Natural killer cell (primary cell): ENCODE measurements at regions not wholly inside any gene's neighbourhood (a gene's known extent, or its start where the extent isn't known, plus 50 kb on each side); places are given as distances from the start of the nearest gene placed in this dataset.

Source experiments
- ATAC-seq, 3 donors: fragments of 150-1000 bp in 2 of 3; fragments of 200-7000 bp in 1 of 3; cut with Tn5 transposase; 1 replicate in 1 of 3; 2 replicates in 2 of 3; pipeline ENCODE4 v1.10.0; 2021; ENCODE audit warnings: mild to moderate bottlenecking in 2 of 3, moderate library complexity in 2 of 3
- DNase-seq, 2 donors: peaks; one replicate each; pipeline versions ENCODE4 v3.0.0 to v3.0.0-alpha.2; 2013 to 2021; ENCODE audit warnings: mixed read lengths in 1 of 2
- H3K27ac ChIP-seq: one replicate; pipeline ENCODE4 v1.5.1; 2013; ENCODE audit warnings: mild to moderate bottlenecking, low read length
- H3K27me3 ChIP-seq: one replicate; pipeline ENCODE4 v1.6.1; 2013; ENCODE audit warnings: low read length; ENCODE audit not compliant: control insufficient read depth, insufficient read depth
- H3K36me3 ChIP-seq: one replicate; pipeline ENCODE4 v1.6.1; 2013; ENCODE audit warnings: low read length; ENCODE audit not compliant: control insufficient read depth, insufficient read depth
- H3K4me1 ChIP-seq: one replicate; pipeline ENCODE4 v1.6.1; 2013; ENCODE audit warnings: low read length; ENCODE audit not compliant: control insufficient read depth, insufficient read depth
- H3K4me3 ChIP-seq: one replicate; pipeline ENCODE4 v1.5.1; 2013; ENCODE audit warnings: low read length
- H3K9me3 ChIP-seq: one replicate; pipeline ENCODE4 v1.6.1; 2013; ENCODE audit warnings: low read length; ENCODE audit not compliant: control insufficient read depth, insufficient read depth
- H3K27ac Mint-ChIP-seq, 2 donors: one replicate each; pipeline ENCODE4 v1.8.0; 2022; ENCODE audit warnings: mild to moderate bottlenecking in 2 of 2, mixed read lengths in 2 of 2, moderate library complexity in 1 of 2
- H3K27me3 Mint-ChIP-seq, 2 donors: one replicate each; pipeline ENCODE4 v1.8.0; 2022; ENCODE audit warnings: low read depth in 2 of 2, mixed read lengths in 2 of 2
- H3K36me3 Mint-ChIP-seq: one replicate; pipeline ENCODE4 v1.8.0; 2022; ENCODE audit warnings: mixed read lengths
- H3K4me1 Mint-ChIP-seq, 2 donors: one replicate each; pipeline ENCODE4 v1.8.0; 2022; ENCODE audit warnings: mixed read lengths in 2 of 2
- H3K4me3 Mint-ChIP-seq: one replicate; pipeline ENCODE4 v1.8.0; 2022; ENCODE audit warnings: mild to moderate bottlenecking, moderate library complexity, mixed read lengths
- H3K9me3 Mint-ChIP-seq, 2 donors: one replicate each; pipeline ENCODE4 v1.8.0; 2022; ENCODE audit warnings: mixed read lengths in 2 of 2
- CTCF ChIP-seq: fragments of 200-600 bp; IDR thresholded peaks from one replicate; pipeline ENCODE4 v1.8.0; 2022; ENCODE audit warnings: antibody characterized with exemption
- WGBS: methylation state at CpG from one replicate; pipeline ENCODE4 v1.1.7; 2013; ENCODE audit warnings: missing lambda C conversion rate; ENCODE audit not compliant: insufficient coverage; 5-methylcytosine and 5-hydroxymethylcytosine counted together
- intact Hi-C: fragments of 100-400 bp; cut with micrococcal nuclease; formaldehyde crosslinking; loops from one replicate; pipeline ENCODE4 v1.14.2; 2022

GRCh38 chr15:47566610-47567009 lies 150.7 kb upstream of the SEMA6D start:
- no peak overlapping the region for H3K4me3 Mint-ChIP-seq
- H3K27me3 Mint-ChIP-seq: no peaks in the 10 kb centered on the region
- no peak overlapping the region for H3K4me3 ChIP-seq
- no peaks in the 10 kb centered on the region for H3K36me3 ChIP-seq
- DNase-seq: no peak
- no peak overlapping the region for H3K27ac Mint-ChIP-seq
- no peak for ATAC-seq
- no peak overlapping the region for H3K27ac ChIP-seq
- no peaks in the 10 kb centered on the region for H3K27me3 ChIP-seq
- H3K36me3 Mint-ChIP-seq: no peaks in the 10 kb centered on the region
- no peaks in the 10 kb centered on the region for H3K4me1 ChIP-seq
- WGBS: 90% methylated on average over 6 of the region's 6 CpGs
- H3K9me3 ChIP-seq: no peaks in the 10 kb centered on the region
- H3K9me3 Mint-ChIP-seq: peaks cover 2 to 3% of the 10 kb centered on the region in 2 donors
- H3K4me1 Mint-ChIP-seq: no peaks in the 10 kb centered on the region
- TF ChIP-seq CTCF: no peak
- intact Hi-C loops: no loop called here

- no peaks in the 10 kb centered on the region for H3K9me3 ChIP-seq
- H3K4me3 ChIP-seq: no peak overlapping the region
- no peak for ATAC-seq
- H3K9me3 Mint-ChIP-seq: peaks cover 2 to 3% of the 10 kb centered on the region in 2 donors
- TF ChIP-seq CTCF: no peak
- no peaks in the 10 kb centered on the region for H3K36me3 ChIP-seq
- WGBS: no CpG with 5 or more reads among the region's 2 CpGs
- DNase-seq: no peak
- intact Hi-C loops: no loop called here
- no peak overlapping the region for H3K4me3 Mint-ChIP-seq
- no peaks in the 10 kb centered on the region for H3K4me1 ChIP-seq
- H3K27me3 ChIP-seq: no peaks in the 10 kb centered on the region
- H3K36me3 Mint-ChIP-seq: no peaks in the 10 kb centered on the region
- no peaks in the 10 kb centered on the region for H3K4me1 Mint-ChIP-seq
- no peak overlapping the region for H3K27ac ChIP-seq
- no peak overlapping the region for H3K27ac Mint-ChIP-seq
- H3K27me3 Mint-ChIP-seq: no peaks in the 10 kb centered on the region
Measured at GRCh38 chr15:47568030-47568429, 149.3 kb upstream of the SEMA6D start.

- Histone ChIP-seq H3K4me1 (no peaks in the 10 kb centered on the region), H3K9me3 (no peaks in the 10 kb centered on the region), H3K27me3 (no peaks in the 10 kb centered on the region), H3K27ac (no peak overlapping the region), H3K36me3 (no peaks in the 10 kb centered on the region), H3K4me3 (no peak overlapping the region)
- intact Hi-C loops: no loop called here
- no peak overlapping the region for H3K4me3 Mint-ChIP-seq
- no peak for TF ChIP-seq CTCF
- H3K36me3 Mint-ChIP-seq: no peaks in the 10 kb centered on the region
- no peak for DNase-seq
- no peaks in the 10 kb centered on the region for H3K4me1 Mint-ChIP-seq
- ATAC-seq: no peak
- no peaks in the 10 kb centered on the region for H3K9me3 Mint-ChIP-seq
- no peaks in the 10 kb centered on the region for H3K27me3 Mint-ChIP-seq
- H3K27ac Mint-ChIP-seq: no peak overlapping the region
- 93% methylated on average over 4 of the region's 4 CpGs for WGBS
Measured at GRCh38 chr15:47570044-47570443, 147.3 kb upstream of the SEMA6D start.

- no peak for TF ChIP-seq CTCF
- Histone ChIP-seq H3K4me3 (no peak overlapping the region), H3K9me3 (no peaks in the 10 kb centered on the region), H3K4me1 (no peaks in the 10 kb centered on the region), H3K36me3 (no peaks in the 10 kb centered on the region), H3K27me3 (no peaks in the 10 kb centered on the region), H3K27ac (no peak overlapping the region)
- Mint-ChIP-seq H3K4me3 (no peak overlapping the region), H3K9me3 (no peaks in the 10 kb centered on the region), H3K27ac (no peak overlapping the region), H3K36me3 (no peaks in the 10 kb centered on the region), H3K27me3 (no peaks in the 10 kb centered on the region), H3K4me1 (no peaks in the 10 kb centered on the region)
- no peak for ATAC-seq
- DNase-seq: no peak
- intact Hi-C loops: no loop called here
- WGBS: 63% methylated on average over 4 of the region's 4 CpGs
Measured at GRCh38 chr15:47570451-47570850, 146.9 kb upstream of the SEMA6D start.
